Keratinocyte (primary cell): ENCODE measurements at regions not wholly inside any gene's neighbourhood (a gene's known extent, or its start where the extent isn't known, plus 50 kb on each side); places are given as distances from the start of the nearest gene placed in this dataset.

Experiments
- EZH2 ChIP-seq: IDR thresholded peaks from one replicate; pipeline ENCODE4 v1.6.1; 2012; ENCODE audit warnings: inconsistent platforms, mild to moderate bottlenecking, low read length, moderate library complexity
- TF ChIP-seq, protein P1 (sequence below), 3 experiments: IDR thresholded peaks in 1 of 3; conservative IDR thresholded peaks in 1 of 3; optimal IDR thresholded peaks in 1 of 3; 2 replicates in 2 of 3; 3 replicates in 1 of 3; pipeline versions ENCODE3 to v1.5.1; 2011; ENCODE audit warnings: low read length in 3 of 3, mild to moderate bottlenecking in 3 of 3, moderate library complexity in 2 of 3, control low read depth in 1 of 3, inconsistent platforms in 1 of 3; ENCODE audit not compliant: insufficient read depth in 2 of 3; ENCODE audit errors: extremely low read depth in 1 of 3

DNA sequence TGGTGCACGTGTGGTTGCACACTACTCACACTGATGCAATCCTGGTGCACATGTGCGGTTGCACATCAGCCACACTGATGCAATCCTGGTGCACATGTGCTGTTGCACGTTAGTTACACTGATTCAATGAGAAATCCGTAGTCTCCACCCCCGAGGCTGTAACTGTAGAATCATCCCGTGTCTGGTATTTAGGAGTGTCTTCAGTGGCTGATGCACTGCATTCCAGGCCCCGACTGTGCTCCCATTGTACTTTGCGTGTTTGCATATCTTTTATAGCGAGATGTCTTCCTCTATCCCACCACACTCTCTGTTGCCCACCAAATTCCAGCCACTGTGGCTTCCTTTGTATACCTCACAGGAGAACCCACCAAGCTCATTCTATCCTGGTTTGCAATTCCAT lies 87.8 kb upstream of the MTHFD1L start:
- TF ChIP-seq, protein P1, sequence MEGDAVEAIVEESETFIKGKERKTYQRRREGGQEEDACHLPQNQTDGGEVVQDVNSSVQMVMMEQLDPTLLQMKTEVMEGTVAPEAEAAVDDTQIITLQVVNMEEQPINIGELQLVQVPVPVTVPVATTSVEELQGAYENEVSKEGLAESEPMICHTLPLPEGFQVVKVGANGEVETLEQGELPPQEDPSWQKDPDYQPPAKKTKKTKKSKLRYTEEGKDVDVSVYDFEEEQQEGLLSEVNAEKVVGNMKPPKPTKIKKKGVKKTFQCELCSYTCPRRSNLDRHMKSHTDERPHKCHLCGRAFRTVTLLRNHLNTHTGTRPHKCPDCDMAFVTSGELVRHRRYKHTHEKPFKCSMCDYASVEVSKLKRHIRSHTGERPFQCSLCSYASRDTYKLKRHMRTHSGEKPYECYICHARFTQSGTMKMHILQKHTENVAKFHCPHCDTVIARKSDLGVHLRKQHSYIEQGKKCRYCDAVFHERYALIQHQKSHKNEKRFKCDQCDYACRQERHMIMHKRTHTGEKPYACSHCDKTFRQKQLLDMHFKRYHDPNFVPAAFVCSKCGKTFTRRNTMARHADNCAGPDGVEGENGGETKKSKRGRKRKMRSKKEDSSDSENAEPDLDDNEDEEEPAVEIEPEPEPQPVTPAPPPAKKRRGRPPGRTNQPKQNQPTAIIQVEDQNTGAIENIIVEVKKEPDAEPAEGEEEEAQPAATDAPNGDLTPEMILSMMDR (optimal IDR thresholded peaks at IDR 0.05 in 1 of 3, IDR thresholded peaks at IDR 0.05 in 1 of 3, conservative IDR thresholded peaks at IDR 0.05 in 1 of 3; ENCODE audit: extremely low read depth in 1 of 3, insufficient read depth in 2 of 3, low read length in 3 of 3), result no peak
- no peak for TF ChIP-seq EZH2
